ENCODE measurements at regions not wholly inside any gene's neighbourhood (a gene's known extent, or its start where the extent isn't known, plus 50 kb on each side); places are given as distances from the start of the nearest gene placed in this dataset.
A peak's percentile ranks its signal among the peaks of the same experiment; 100 is the strongest.

DNA sequence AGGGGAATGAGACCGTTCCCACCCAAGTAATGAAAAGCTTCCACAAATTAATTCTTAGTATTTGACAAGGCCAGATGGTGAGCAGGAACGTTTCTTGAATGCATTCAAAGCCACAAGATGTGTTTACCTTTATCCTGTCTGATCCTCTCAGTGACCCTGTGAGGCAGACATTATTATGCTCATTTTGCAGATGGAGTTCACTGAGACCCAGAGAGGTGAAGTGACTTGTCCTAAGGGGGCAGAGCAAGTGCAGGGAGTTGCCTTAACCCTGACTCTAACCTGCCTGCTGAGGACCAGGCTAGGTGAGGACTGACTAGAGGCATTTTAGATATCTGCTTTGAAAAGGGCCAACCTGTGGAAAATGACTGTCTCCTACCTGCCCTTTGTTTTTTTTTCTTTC, 156.7 kb downstream of the HAPSTR1 start:
- DNase-seq, result no peak
- TF ChIP-seq CTCF (IDR thresholded peaks at IDR 0.05; ENCODE audit: unreplicated experiment), result no peak
- H3K27me3 Mint-ChIP-seq (ENCODE audit: unreplicated experiment), result peaks cover 49% of the 10 kb centered on the region
- H3K9me3 Mint-ChIP-seq (ENCODE audit: low read depth, unreplicated experiment), result no peaks in the 10 kb centered on the region
- no peaks in the 10 kb centered on the region for H3K36me3 Mint-ChIP-seq (ENCODE audit: insufficient read depth, unreplicated experiment)
- CTCF ChIA-PET, result interaction anchor here (0.6 to 0.7 kb wide), 2 partner anchors 37 to 115 kb away, joined by 3 to 4 read pairs; no protein-coding TSS in a partner anchor
- no peak overlapping the region for H3K27ac Mint-ChIP-seq (ENCODE audit: unreplicated experiment)
- no peak overlapping the region for H3K4me3 Mint-ChIP-seq (ENCODE audit: low read depth, unreplicated experiment)
- peaks cover 9% of the 10 kb centered on the region for H3K4me1 Mint-ChIP-seq (ENCODE audit: low read depth, unreplicated experiment)
- BruUV-seq (replicated peaks), result no TSS peak
- intact Hi-C loops (cut with micrococcal nuclease; ENCODE audit: unreplicated experiment), result no loop called here

GRCh38 chr16:9249534-9249933, 158.1 kb downstream of the HAPSTR1 start:
- no TSS peak for BruUV-seq (replicated peaks)
- CTCF ChIA-PET, result interaction anchor here (0.7 kb wide), 1 partner anchor 27 kb away, joined by 5 read pairs; no protein-coding TSS in a partner anchor
- Mint-ChIP-seq H3K36me3 (ENCODE audit: insufficient read depth, unreplicated experiment) (no peaks in the 10 kb centered on the region), H3K4me1 (ENCODE audit: low read depth, unreplicated experiment) (peaks cover 9% of the 10 kb centered on the region), H3K27me3 (ENCODE audit: unreplicated experiment) (peaks cover 63% of the 10 kb centered on the region), H3K27ac (ENCODE audit: unreplicated experiment) (no peak overlapping the region), H3K9me3 (ENCODE audit: low read depth, unreplicated experiment) (no peaks in the 10 kb centered on the region), H3K4me3 (ENCODE audit: low read depth, unreplicated experiment) (no peak overlapping the region)
- no peak for TF ChIP-seq CTCF (IDR thresholded peaks at IDR 0.05; ENCODE audit: unreplicated experiment)
- DNase-seq, result no peak
- intact Hi-C loops (cut with micrococcal nuclease; ENCODE audit: unreplicated experiment), result no loop called here

GRCh38 chr16:9251026-9251425, 159.6 kb downstream of the HAPSTR1 start:
- Mint-ChIP-seq H3K27me3 (ENCODE audit: unreplicated experiment) (peaks cover 61% of the 10 kb centered on the region), H3K4me3 (ENCODE audit: low read depth, unreplicated experiment) (no peak overlapping the region), H3K27ac (ENCODE audit: unreplicated experiment) (no peak overlapping the region), H3K9me3 (ENCODE audit: low read depth, unreplicated experiment) (no peaks in the 10 kb centered on the region), H3K4me1 (ENCODE audit: low read depth, unreplicated experiment) (peaks cover 20% of the 10 kb centered on the region), H3K36me3 (ENCODE audit: insufficient read depth, unreplicated experiment) (no peaks in the 10 kb centered on the region)
- TF ChIP-seq CTCF (IDR thresholded peaks at IDR 0.05; ENCODE audit: unreplicated experiment), result no peak
- CTCF ChIA-PET, result no interaction called here
- intact Hi-C loops (cut with micrococcal nuclease; ENCODE audit: unreplicated experiment), result loop anchor here (10.0 kb wide), 1 partner anchor 544 kb away; no protein-coding TSS in a partner anchor
- DNase-seq, result peak; percentile 24
- BruUV-seq (replicated peaks), result no TSS peak

GRCh38 chr16:9254863-9255262, 163.4 kb downstream of the HAPSTR1 start:
- Mint-ChIP-seq H3K27me3 (ENCODE audit: unreplicated experiment) (peaks cover 61% of the 10 kb centered on the region), H3K4me1 (ENCODE audit: low read depth, unreplicated experiment) (peaks cover 24% of the 10 kb centered on the region), H3K4me3 (ENCODE audit: low read depth, unreplicated experiment) (no peak overlapping the region), H3K9me3 (ENCODE audit: low read depth, unreplicated experiment) (no peaks in the 10 kb centered on the region), H3K36me3 (ENCODE audit: insufficient read depth, unreplicated experiment) (no peaks in the 10 kb centered on the region), H3K27ac (ENCODE audit: unreplicated experiment) (no peak overlapping the region)
- CTCF ChIA-PET, result interaction anchor here (1.1 kb wide), 1 partner anchor 411 kb away, joined by 3 read pairs; no protein-coding TSS in a partner anchor
- no peak for TF ChIP-seq CTCF (IDR thresholded peaks at IDR 0.05; ENCODE audit: unreplicated experiment)
- intact Hi-C loops (cut with micrococcal nuclease; ENCODE audit: unreplicated experiment), result loop anchor here (5.0 to 10.0 kb wide), 3 partner anchors 540 to 927 kb away; partner anchors contain the start of gene GRIN2A
- BruUV-seq (replicated peaks), result no TSS peak
- no peak for DNase-seq

Measured in Calu3 (cell line).